Testis (tissue), 2 donors: ENCODE measurements at regions not wholly inside any gene's neighbourhood (a gene's known extent, or its start where the extent isn't known, plus 50 kb on each side); places are given as distances from the start of the nearest gene placed in this dataset.

Experiments
- POLR2A ChIP-seq: fragments of 450-650 bp; IDR thresholded peaks from one replicate; pipeline ENCODE4 v1.6.1; 2017; ENCODE audit warnings: antibody characterized with exemption, mild to moderate bottlenecking, moderate library complexity
- TF ChIP-seq, protein P1 (sequence below), 3 experiments: fragments of 450-650 bp in 2 of 3; fragments of 200-600 bp in 1 of 3; sonication (generic) in 1 of 3; IDR thresholded peaks; one replicate each; pipeline ENCODE4 v1.5.1; 2016 to 2019; ENCODE audit warnings: antibody characterized with exemption in 3 of 3, mild to moderate bottlenecking in 2 of 3, moderate library complexity in 1 of 3

DNA sequence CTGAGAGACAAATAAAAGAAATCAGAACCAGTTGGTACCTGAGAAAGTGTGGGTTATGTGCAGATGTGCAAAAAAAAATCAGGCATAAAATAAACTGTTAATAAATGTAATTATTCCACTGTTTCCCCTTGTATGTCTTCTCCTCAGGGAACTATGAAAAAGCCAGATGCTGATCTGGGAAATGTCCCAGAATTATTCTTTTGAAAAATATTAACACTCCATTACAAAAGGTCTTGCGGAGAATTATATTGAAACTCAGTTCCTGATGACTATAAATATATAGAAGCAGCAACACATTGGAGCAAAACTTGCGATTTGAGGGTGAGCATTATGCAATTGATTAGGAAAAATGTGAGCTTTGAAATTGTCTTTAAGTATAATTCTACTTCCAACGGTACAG lies 433.3 kb upstream of the KLF12 start:
- TF ChIP-seq, protein P1, sequence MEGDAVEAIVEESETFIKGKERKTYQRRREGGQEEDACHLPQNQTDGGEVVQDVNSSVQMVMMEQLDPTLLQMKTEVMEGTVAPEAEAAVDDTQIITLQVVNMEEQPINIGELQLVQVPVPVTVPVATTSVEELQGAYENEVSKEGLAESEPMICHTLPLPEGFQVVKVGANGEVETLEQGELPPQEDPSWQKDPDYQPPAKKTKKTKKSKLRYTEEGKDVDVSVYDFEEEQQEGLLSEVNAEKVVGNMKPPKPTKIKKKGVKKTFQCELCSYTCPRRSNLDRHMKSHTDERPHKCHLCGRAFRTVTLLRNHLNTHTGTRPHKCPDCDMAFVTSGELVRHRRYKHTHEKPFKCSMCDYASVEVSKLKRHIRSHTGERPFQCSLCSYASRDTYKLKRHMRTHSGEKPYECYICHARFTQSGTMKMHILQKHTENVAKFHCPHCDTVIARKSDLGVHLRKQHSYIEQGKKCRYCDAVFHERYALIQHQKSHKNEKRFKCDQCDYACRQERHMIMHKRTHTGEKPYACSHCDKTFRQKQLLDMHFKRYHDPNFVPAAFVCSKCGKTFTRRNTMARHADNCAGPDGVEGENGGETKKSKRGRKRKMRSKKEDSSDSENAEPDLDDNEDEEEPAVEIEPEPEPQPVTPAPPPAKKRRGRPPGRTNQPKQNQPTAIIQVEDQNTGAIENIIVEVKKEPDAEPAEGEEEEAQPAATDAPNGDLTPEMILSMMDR (IDR thresholded peaks at IDR 0.05), result no peak
- no peak for TF ChIP-seq POLR2A
